H1 (cell line): ENCODE measurements at regions not wholly inside any gene's neighbourhood (a gene's known extent, or its start where the extent isn't known, plus 50 kb on each side); places are given as distances from the start of the nearest gene placed in this dataset.

Experiments used
- ASH2L ChIP-seq: fragments of 200-600, 300-600 bp; sonication (generic); IDR thresholded peaks from one replicate; pipeline ENCODE4 v1.7.1; 2017; ENCODE audit warnings: low read length
- CHD2 ChIP-seq: IDR thresholded peaks from 2 replicates; pipeline ENCODE4 v1.6.1; 2012; ENCODE audit warnings: low read length, improper control_type of control experiment
- HDAC2 ChIP-seq, 2 experiments: fragments of 300-600 bp in 1 of 2; sonication (generic) in 1 of 2; IDR thresholded peaks; 2 replicates each; pipeline ENCODE4 v1.6.1; 2011 to 2012; ENCODE audit warnings: low read depth in 2 of 2, low read length in 2 of 2, mild to moderate bottlenecking in 2 of 2, moderate library complexity in 2 of 2, borderline replicate concordance in 1 of 2, inconsistent platforms in 1 of 2
- HDAC6 ChIP-seq: IDR thresholded peaks from one replicate; pipeline ENCODE4 v1.7.1; 2012; ENCODE audit warnings: low read depth, mild to moderate bottlenecking, inconsistent platforms, low read length, moderate library complexity
- POU5F1 ChIP-seq: IDR thresholded peaks from 2 replicates; pipeline ENCODE4 v1.6.1; 2011; ENCODE audit warnings: low read depth, mild to moderate bottlenecking, low read length, moderate library complexity
- RXRA ChIP-seq: IDR thresholded peaks from 2 replicates; pipeline ENCODE4 v1.6.1; 2011; ENCODE audit warnings: low read depth, mild to moderate bottlenecking, low read length, moderate library complexity; ENCODE audit not compliant: insufficient read depth
- SP4 ChIP-seq: IDR thresholded peaks from 2 replicates; pipeline ENCODE4 v1.6.1; 2012; ENCODE audit warnings: low read length, inconsistent platforms
- TBP ChIP-seq: IDR thresholded peaks from 2 replicates; pipeline ENCODE4 v1.6.1; 2011; ENCODE audit warnings: low read depth, low read length, improper control_type of control experiment

GRCh38 chr14:73774671-73775070 lies 60.5 kb upstream of the PNMA1 start (continued):
- TF ChIP-seq RXRA: no peak
- no peak for TF ChIP-seq SP4
- no peak for TF ChIP-seq CHD2
- no peak for TF ChIP-seq POU5F1
- no peak for TF ChIP-seq ASH2L
- no peak for TF ChIP-seq HDAC6
- no peak for TF ChIP-seq HDAC2 (IDR thresholded peaks at IDR 0.05; ENCODE audit: borderline replicate concordance in 1 of 2, low read depth in 2 of 2, low read length in 2 of 2)
- no peak for TF ChIP-seq TBP
